Mesodermal cell (in vitro differentiated cells): ENCODE measurements at regions not wholly inside any gene's neighbourhood (a gene's known extent, or its start where the extent isn't known, plus 50 kb on each side); places are given as distances from the start of the nearest gene placed in this dataset.

ENCODE experiments used
- H3K27ac ChIP-seq: 2 replicates; pipeline ENCODE4 v1.7.0; 2013; ENCODE audit warnings: mild to moderate bottlenecking, low read depth, low read length, moderate library complexity; ENCODE audit not compliant: severe bottlenecking
- H3K36me3 ChIP-seq: 2 replicates; pipeline ENCODE4 v1.7.1; 2013; ENCODE audit warnings: mild to moderate bottlenecking, low read length, moderate library complexity; ENCODE audit not compliant: control insufficient read depth, insufficient read depth
- H3K4me1 ChIP-seq: one replicate; pipeline ENCODE4 v1.7.1; 2013; ENCODE audit warnings: mild to moderate bottlenecking, low read length; ENCODE audit not compliant: insufficient read depth, control insufficient read depth, poor library complexity, severe bottlenecking
- H3K4me3 ChIP-seq: 2 replicates; pipeline ENCODE4 v1.7.0; 2013; ENCODE audit warnings: low read length, control low read depth, mild to moderate bottlenecking; ENCODE audit not compliant: insufficient read depth, poor library complexity, severe bottlenecking; ENCODE audit errors: extremely low read depth
- H3K9me3 ChIP-seq: 2 replicates; pipeline ENCODE4 v1.7.1; 2013; ENCODE audit warnings: mild to moderate bottlenecking, low read length, moderate library complexity; ENCODE audit not compliant: control insufficient read depth
- WGBS, 2 experiments: methylation state at CpG; one replicate each; pipeline ENCODE4 v1.1.5; 2013; ENCODE audit warnings: missing lambda C conversion rate in 2 of 2; ENCODE audit not compliant: insufficient coverage in 2 of 2; 5-methylcytosine and 5-hydroxymethylcytosine counted together

DNA sequence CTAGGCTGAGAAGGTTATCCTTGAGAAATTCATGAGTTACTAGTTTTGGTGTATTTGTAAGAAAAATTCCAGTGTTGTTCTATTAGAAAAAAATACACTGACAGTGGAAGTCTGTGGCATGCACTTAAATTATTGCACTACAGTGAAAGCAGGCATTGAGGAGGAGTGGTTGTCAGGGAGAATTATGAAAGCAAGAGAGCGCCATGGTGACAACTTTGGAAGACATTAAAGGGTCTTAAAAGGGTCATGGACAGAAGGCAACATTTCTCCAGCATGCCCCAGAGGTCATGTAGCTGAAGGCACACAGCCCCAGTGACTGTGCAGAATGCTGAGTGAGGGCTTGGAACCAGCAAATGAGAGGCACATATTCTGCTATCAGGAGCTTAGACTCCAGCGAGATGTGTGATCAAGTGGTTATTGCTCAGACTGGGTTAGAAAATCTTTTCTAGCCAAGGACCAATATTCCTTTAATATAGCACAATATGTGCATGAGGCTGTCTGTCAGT is 292.7 kb downstream of the OLFM4 start:
- H3K4me1 ChIP-seq = no peaks in the 10 kb centered on the region
- H3K4me3 ChIP-seq = no peak overlapping the region
- WGBS, 2 experiments = 100% methylated on average over 1 of the region's 2 CpGs
- no peaks in the 10 kb centered on the region for H3K9me3 ChIP-seq
- no peak overlapping the region for H3K27ac ChIP-seq
- no peaks in the 10 kb centered on the region for H3K36me3 ChIP-seq

GRCh38 chr13:53324656-53325055 is 296.0 kb downstream of the OLFM4 start:
- H3K4me3 ChIP-seq = no peak overlapping the region
- no peak overlapping the region for H3K27ac ChIP-seq
- WGBS, 2 experiments = 100% methylated on average over 1 of the region's 2 CpGs; no CpG with 5 or more reads in 1 of the 2 experiments
- no peaks in the 10 kb centered on the region for H3K36me3 ChIP-seq
- no peaks in the 10 kb centered on the region for H3K9me3 ChIP-seq
- no peaks in the 10 kb centered on the region for H3K4me1 ChIP-seq

GRCh38 chr13:53326716-53327115 is 298.1 kb downstream of the OLFM4 start:
- Histone ChIP-seq H3K4me3 (no peak overlapping the region), H3K36me3 (no peaks in the 10 kb centered on the region), H3K9me3 (no peaks in the 10 kb centered on the region), H3K4me1 (no peaks in the 10 kb centered on the region), H3K27ac (no peak overlapping the region)
- WGBS, 2 experiments = no CpG with 5 or more reads among the region's 1 CpG

DNA sequence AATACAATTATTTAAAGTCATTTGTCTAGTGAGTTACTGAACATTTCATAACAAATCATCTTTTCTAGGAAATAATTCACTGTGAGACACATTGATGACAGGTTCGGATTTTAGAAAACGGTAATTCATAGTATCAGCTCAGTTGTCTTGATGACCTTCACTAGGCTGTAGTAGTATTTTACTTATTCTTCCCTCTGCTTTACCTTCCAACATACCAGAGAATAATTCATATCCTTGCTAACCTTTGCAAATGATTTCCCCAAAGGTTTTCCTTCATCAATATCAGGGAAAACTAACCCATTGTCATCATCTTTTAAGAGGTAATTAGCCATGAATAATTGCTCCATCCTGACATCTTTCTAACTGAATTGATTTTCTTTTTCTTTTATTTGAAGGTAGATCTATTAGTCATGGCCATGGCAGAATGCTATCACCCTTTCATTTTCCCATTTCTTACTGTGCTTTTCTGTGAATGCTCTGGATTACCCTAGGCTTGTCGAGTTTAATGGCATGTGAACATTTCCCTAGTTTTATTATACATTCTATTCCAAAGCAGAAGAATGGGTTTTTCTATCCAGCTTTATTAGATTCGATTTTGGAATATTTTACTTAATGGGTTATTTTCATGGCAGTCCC is 299.2 kb downstream of the OLFM4 start:
- Histone ChIP-seq H3K4me3 (no peak overlapping the region), H3K9me3 (no peaks in the 10 kb centered on the region), H3K4me1 (no peaks in the 10 kb centered on the region), H3K36me3 (no peaks in the 10 kb centered on the region), H3K27ac (no peak overlapping the region)
- WGBS, 2 experiments = no CpG with 5 or more reads among the region's 4 CpGs

- Histone ChIP-seq H3K36me3 (no peaks in the 10 kb centered on the region), H3K4me1 (no peaks in the 10 kb centered on the region), H3K27ac (no peak overlapping the region), H3K4me3 (no peak overlapping the region), H3K9me3 (no peaks in the 10 kb centered on the region)
- 80 to 85% methylated on average over 1 of the region's 4 CpGs for WGBS, 2 experiments
Measured at GRCh38 chr13:53336441-53337160, 308.0 kb downstream of the OLFM4 start.

DNA sequence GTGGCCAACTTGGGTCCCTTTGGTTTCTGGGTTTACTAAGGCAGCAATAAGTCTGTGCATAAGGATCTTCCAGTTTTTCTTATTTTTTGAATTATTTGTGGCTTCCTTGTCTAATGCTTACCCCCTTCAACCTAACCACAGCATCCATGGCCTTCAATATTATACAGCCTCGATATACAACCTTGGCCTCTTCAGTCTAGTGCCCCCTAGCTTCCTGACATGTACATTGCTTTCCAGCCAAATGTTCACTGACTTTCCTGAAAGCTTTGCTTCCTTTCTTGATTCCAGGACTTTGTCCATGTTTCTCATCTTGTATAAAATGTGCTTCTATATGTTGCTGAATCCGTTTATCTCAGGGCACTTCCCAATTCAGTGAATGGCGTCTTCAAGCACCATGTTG is 310.1 kb downstream of the OLFM4 start:
- no peaks in the 10 kb centered on the region for H3K4me1 ChIP-seq
- no peak overlapping the region for H3K4me3 ChIP-seq
- H3K27ac ChIP-seq = no peak overlapping the region
- H3K36me3 ChIP-seq = no peaks in the 10 kb centered on the region
- H3K9me3 ChIP-seq = no peaks in the 10 kb centered on the region
- WGBS, 2 experiments = 87 to 94% methylated on average over 3 of the region's 3 CpGs

DNA sequence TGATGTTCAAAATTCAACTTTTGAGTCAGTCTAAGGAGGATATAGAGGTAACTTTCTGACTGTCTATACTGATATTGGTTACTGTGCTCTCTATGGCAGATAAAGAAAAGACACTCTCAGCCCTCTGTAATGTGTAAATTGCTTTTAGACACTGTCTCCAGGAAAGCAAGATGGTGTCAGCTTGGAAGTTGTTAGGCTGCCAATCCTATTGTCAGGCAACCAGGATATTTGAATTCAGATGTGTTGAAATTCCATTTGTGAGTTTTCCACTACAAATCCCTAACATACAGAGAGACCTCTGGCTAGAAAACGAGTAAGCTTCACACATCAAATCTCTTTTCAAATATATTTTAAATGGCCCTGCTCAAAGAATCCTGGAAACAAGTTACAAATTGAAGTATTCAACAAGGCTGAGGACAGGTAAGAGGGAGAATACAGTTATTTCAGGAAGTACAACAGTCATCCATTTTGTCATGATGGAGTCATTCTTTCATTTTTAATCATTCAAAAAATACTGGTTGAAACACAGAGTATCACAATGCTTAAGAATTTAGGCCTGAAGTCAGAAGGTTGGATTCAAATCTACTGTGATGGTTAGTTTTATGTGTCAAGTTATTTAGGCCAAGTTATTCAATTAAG is 312.0 kb downstream of the OLFM4 start:
- Histone ChIP-seq H3K36me3 (no peaks in the 10 kb centered on the region), H3K27ac (no peak overlapping the region), H3K4me1 (no peaks in the 10 kb centered on the region), H3K4me3 (no peak overlapping the region), H3K9me3 (no peaks in the 10 kb centered on the region)
- no CpG with 5 or more reads among the region's 1 CpG for WGBS, 2 experiments

GRCh38 chr13:53341144-53341510 is 312.5 kb downstream of the OLFM4 start:
- no peak overlapping the region for H3K27ac ChIP-seq
- H3K4me3 ChIP-seq = no peak overlapping the region
- H3K4me1 ChIP-seq = no peaks in the 10 kb centered on the region
- H3K9me3 ChIP-seq = no peaks in the 10 kb centered on the region
- H3K36me3 ChIP-seq = no peaks in the 10 kb centered on the region
- 44 to 72% methylated on average over 1 to 3 of the region's 3 CpGs for WGBS, 2 experiments

- Histone ChIP-seq H3K4me3 (no peak overlapping the region), H3K27ac (no peak overlapping the region), H3K36me3 (no peaks in the 10 kb centered on the region), H3K9me3 (no peaks in the 10 kb centered on the region), H3K4me1 (no peaks in the 10 kb centered on the region)
- 64 to 71% methylated on average over 1 to 3 of the region's 3 CpGs for WGBS, 2 experiments
Measured at GRCh38 chr13:53342623-53343360, 314.2 kb downstream of the OLFM4 start.

GRCh38 chr13:53343361-53343744 is 314.7 kb downstream of the OLFM4 start:
- Histone ChIP-seq H3K4me1 (no peaks in the 10 kb centered on the region), H3K4me3 (no peak overlapping the region), H3K9me3 (no peaks in the 10 kb centered on the region), H3K36me3 (no peaks in the 10 kb centered on the region), H3K27ac (no peak overlapping the region)
- no CpG with 5 or more reads among the region's 1 CpG for WGBS, 2 experiments
